ENCODE measurements at regions not wholly inside any gene's neighbourhood (a gene's known extent, or its start where the extent isn't known, plus 50 kb on each side); places are given as distances from the start of the nearest gene placed in this dataset.

DNA sequence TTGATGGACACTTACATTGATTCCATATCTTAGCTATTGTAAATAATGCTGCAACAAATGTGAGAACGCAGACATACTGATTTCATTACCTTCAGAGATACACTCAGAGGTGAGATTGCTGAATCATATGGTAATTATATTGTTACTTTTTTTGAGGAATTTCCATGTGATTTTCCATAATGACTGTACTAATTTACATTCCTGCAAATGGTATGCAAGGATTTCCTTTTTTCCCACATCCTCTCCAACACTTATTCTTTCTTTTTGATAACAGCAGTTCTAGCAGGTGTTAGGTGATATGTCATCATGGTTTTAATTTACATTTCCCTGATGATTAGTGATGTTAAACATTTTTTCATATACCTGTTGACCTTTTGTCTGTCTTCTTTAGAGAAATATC lies 207.7 kb downstream of the C11orf87 start:
- TF ChIP-seq, protein P1, sequence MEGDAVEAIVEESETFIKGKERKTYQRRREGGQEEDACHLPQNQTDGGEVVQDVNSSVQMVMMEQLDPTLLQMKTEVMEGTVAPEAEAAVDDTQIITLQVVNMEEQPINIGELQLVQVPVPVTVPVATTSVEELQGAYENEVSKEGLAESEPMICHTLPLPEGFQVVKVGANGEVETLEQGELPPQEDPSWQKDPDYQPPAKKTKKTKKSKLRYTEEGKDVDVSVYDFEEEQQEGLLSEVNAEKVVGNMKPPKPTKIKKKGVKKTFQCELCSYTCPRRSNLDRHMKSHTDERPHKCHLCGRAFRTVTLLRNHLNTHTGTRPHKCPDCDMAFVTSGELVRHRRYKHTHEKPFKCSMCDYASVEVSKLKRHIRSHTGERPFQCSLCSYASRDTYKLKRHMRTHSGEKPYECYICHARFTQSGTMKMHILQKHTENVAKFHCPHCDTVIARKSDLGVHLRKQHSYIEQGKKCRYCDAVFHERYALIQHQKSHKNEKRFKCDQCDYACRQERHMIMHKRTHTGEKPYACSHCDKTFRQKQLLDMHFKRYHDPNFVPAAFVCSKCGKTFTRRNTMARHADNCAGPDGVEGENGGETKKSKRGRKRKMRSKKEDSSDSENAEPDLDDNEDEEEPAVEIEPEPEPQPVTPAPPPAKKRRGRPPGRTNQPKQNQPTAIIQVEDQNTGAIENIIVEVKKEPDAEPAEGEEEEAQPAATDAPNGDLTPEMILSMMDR (IDR thresholded peaks at IDR 0.05), result no peak
- TF ChIP-seq POLR2A (IDR thresholded peaks at IDR 0.05) (no peak), EP300 (IDR thresholded peaks at IDR 0.05) (no peak)
